GM12865 (cell line): ENCODE measurements at regions not wholly inside any gene's neighbourhood (a gene's known extent, or its start where the extent isn't known, plus 50 kb on each side); places are given as distances from the start of the nearest gene placed in this dataset.

Source experiments
- DNase-seq: peaks from one replicate; pipeline ENCODE4 v3.0.0; 2010; ENCODE audit warnings: low read depth
- H3K4me3 ChIP-seq: 2 replicates; pipeline ENCODE4 v1.5.1; 2011; ENCODE audit warnings: mild to moderate bottlenecking, low read depth, low read length, control low read depth
- TF ChIP-seq, protein P1 (sequence below): IDR thresholded peaks from 2 replicates; pipeline ENCODE4 v1.5.1; 2011; ENCODE audit warnings: low read length, control low read depth, low read depth, inconsistent platforms; ENCODE audit not compliant: insufficient read depth; ENCODE audit errors: missing control alignments

DNA sequence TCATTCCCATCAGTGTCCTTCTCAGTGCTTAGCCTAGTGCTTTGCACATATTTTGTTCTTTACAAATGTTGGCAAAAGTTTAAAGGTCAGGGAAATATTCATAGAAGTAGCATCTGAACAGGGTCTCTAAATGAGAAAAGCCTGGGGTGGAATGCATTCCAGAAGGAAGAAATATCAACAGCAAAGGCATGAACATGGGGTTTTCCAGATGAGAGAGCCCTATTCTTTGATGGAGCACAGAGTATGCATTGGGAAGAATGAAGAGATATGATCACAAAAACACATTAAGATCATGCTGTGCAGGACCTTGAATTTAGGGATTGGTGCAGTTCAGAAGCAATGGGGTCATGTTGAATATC lies 140.2 kb downstream of the SNX19 start:
- TF ChIP-seq, protein P1, sequence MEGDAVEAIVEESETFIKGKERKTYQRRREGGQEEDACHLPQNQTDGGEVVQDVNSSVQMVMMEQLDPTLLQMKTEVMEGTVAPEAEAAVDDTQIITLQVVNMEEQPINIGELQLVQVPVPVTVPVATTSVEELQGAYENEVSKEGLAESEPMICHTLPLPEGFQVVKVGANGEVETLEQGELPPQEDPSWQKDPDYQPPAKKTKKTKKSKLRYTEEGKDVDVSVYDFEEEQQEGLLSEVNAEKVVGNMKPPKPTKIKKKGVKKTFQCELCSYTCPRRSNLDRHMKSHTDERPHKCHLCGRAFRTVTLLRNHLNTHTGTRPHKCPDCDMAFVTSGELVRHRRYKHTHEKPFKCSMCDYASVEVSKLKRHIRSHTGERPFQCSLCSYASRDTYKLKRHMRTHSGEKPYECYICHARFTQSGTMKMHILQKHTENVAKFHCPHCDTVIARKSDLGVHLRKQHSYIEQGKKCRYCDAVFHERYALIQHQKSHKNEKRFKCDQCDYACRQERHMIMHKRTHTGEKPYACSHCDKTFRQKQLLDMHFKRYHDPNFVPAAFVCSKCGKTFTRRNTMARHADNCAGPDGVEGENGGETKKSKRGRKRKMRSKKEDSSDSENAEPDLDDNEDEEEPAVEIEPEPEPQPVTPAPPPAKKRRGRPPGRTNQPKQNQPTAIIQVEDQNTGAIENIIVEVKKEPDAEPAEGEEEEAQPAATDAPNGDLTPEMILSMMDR, result no peak
- no peak for DNase-seq

DNA sequence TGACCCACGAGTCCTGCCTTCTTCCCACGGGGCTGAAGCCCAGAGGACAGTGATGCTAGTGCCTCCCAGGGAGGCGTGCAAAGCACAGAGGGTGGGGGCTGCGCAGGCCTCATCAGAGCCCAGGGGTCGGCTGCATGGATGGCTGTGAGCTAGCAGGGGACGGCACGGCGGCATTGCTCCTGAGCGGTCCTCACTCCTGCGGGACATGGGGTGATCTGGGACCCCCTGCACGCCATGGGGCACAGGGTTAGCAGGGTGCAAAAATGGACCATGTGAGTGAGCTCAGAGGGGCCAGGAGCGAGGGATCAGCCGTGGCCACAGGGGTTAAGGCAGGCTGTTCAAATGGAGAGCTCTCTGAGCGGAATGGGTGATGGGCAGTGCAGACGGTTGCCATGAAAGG lies 138.3 kb downstream of the SNX19 start:
- TF ChIP-seq, protein P1, result no peak
- no peak overlapping the region for H3K4me3 ChIP-seq

More for the DNA sequence above, 140.2 kb downstream of the SNX19 start:
- no peak overlapping the region for H3K4me3 ChIP-seq

DNA sequence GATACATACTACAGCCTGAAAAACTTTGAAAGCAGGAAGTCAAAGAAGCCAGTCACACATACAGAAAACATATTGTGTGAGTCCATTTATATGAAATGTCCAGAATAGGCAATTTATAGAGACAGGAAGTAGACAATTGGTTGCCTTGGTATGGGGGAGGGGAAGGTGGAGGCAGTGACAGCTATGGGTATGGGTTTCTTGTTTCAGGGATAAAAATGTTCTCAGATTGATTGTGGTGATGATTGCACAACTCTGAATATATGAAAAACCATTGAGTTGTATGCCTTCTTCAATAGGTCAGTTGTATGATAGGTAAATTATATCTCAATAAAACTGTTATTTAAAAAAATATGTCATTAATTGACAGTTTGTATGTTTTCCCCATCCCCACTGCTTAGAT lies 137.6 kb downstream of the SNX19 start:
- no peak overlapping the region for H3K4me3 ChIP-seq
- TF ChIP-seq, protein P1, result no peak
- DNase-seq, result no peak

More for the DNA sequence above, 138.3 kb downstream of the SNX19 start:
- no peak for DNase-seq

DNA sequence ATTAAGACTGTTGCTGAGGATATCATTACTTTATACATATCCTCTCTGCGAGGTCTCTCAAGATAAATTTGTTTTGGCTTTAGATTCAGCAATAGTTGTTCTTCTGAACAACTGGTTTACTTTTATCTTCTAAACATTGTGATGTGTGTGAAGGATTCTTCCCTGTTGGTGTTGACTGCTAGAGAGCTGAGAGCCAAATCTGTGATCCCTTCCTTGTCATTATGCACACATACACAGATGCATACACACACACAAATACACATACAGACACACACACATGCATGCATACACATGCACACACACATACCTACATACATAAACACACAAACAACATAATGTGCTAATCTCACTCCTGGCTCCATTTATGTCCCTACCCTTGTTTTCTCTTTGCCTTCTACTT lies 137.0 kb downstream of the SNX19 start:
- no peak overlapping the region for H3K4me3 ChIP-seq
- TF ChIP-seq, protein P1, result no peak
- no peak for DNase-seq

DNA sequence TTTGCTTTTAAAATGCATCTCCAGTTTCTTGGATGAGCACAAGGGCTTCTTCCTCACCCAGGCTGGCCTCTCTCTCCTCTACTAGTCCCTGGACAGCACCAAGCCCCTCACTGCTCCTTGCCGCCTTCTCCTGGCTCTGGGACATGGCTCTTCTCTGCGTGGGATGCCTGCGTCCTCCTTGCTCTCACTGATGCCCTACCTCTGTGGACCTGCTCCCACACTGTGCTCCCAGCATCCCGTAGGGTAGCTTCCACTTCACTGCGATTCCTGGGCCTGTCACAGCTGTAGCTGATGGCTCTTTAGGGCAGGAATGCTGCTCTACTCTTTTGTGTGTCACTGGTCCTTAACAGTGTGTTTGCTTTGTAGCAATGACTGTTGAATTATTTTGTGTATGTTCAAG lies 136.3 kb downstream of the SNX19 start:
- TF ChIP-seq, protein P1, result no peak
- H3K4me3 ChIP-seq, result no peak overlapping the region
- DNase-seq, result no peak

DNA sequence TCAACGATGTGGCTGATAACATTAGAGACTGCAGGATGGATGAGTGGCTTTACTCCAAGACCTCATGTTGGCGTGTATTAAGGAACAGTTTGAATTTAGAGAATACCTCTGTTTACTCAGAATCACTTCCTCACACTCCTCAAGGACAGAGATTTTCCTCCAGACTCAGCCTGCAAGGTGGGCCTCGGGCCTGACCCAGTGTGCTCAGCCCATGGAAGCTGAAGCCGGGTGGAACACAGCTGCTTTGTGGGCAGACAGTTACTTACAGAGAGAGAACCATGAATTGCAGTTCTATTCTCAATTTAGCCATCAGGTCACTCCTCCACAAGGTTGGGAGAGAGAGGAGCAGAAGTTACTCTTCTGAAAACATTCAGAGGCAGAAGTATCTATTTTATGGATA lies 135.8 kb downstream of the SNX19 start:
- no peak overlapping the region for H3K4me3 ChIP-seq
- TF ChIP-seq, protein P1, result no peak
- DNase-seq, result no peak

DNA sequence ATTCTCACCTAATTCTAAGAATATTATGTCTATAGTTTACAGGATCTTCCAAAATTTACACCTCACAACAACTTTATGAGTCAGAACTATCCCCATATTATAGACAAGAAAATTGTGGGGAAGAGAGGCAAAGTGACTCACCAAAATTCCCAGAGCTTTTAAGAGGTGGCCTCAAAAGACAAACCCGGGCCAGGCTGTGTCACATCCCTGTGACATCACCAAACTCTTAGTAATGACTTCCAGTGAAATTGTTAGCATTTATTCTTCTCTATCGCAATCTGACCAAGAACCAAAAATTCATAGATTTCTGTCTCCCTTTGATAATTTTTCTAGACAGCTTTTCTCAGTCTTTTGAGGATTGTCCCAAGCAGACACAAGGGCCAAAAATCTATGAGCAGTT lies 134.3 kb downstream of the SNX19 start:
- DNase-seq, result no peak
- H3K4me3 ChIP-seq, result no peak overlapping the region
- TF ChIP-seq, protein P1, result no peak
